IMR-90 (cell line): ENCODE measurements at regions not wholly inside any gene's neighbourhood (a gene's known extent, or its start where the extent isn't known, plus 50 kb on each side); places are given as distances from the start of the nearest gene placed in this dataset.

ENCODE experiments used
- ATAC-seq: fragments of 200-7000 bp; cut with Tn5 transposase; 2 replicates; pipeline ENCODE4 v1.9.1; 2020; ENCODE audit warnings: low read depth, mild to moderate bottlenecking, moderate library complexity
- BruUV-seq: library from RNA; stranded (reverse); fragments of 400-500 nt; replicated peaks from 2 replicates; lab custom pipeline; 2021; lab: Mats Ljungman, UMichigan
- CTCF ChIA-PET: fragments of 300-600 bp; formaldehyde crosslinking; extraction: SDS; loops from one replicate; lab custom pipeline; 2021; ENCODE audit warnings: antibody characterized with exemption; lab: Yijun Ruan, JAX
- POLR2A ChIA-PET: fragments of 300-600 bp; sonication (Branson Sonifier 250); formaldehyde crosslinking; loops from one replicate; lab custom pipeline; 2022; ENCODE audit warnings: antibody characterized with exemption; ENCODE audit not compliant: unreplicated experiment; lab: Charles Lee
- DNase-seq: peaks from one replicate; pipeline ENCODE4 v3.0.0; 2013
- H2AFZ ChIP-seq: replicated peaks from 2 replicates; pipeline ENCODE3; 2013; ENCODE audit warnings: low read length, mild to moderate bottlenecking; ENCODE audit not compliant: poor library complexity
- H2AK5ac ChIP-seq: 2 replicates; pipeline ENCODE4 v1.6.1; 2013; ENCODE audit warnings: low read depth, low read length, inconsistent platforms
- H2AK9ac ChIP-seq: replicated peaks from 2 replicates; pipeline ENCODE3; 2013; ENCODE audit warnings: mild to moderate bottlenecking, low read depth, low read length, moderate library complexity; ENCODE audit not compliant: poor library complexity
- H2BK120ac ChIP-seq: 2 replicates; pipeline ENCODE4 v1.6.1; 2013; ENCODE audit warnings: low read depth, low read length, inconsistent platforms
- H2BK15ac ChIP-seq: 3 replicates; pipeline ENCODE4 v1.6.1; 2013; ENCODE audit warnings: low read depth, low read length, inconsistent platforms
- H2BK20ac ChIP-seq: 2 replicates; pipeline ENCODE4 v1.6.1; 2013; ENCODE audit warnings: low read depth, mild to moderate bottlenecking, inconsistent platforms, low read length, moderate library complexity
- H2BK5ac ChIP-seq: 2 replicates; pipeline ENCODE4 v1.6.1; 2013; ENCODE audit warnings: mild to moderate bottlenecking, low read depth, low read length, inconsistent platforms; ENCODE audit not compliant: poor library complexity, severe bottlenecking
- H3K14ac ChIP-seq: replicated peaks from 2 replicates; pipeline ENCODE4 v1.6.1; 2013; ENCODE audit warnings: low read depth, low read length, inconsistent platforms
- H3K18ac ChIP-seq: 2 replicates; pipeline ENCODE4 v1.6.1; 2013; ENCODE audit warnings: low read depth, low read length, control low read depth
- H3K23ac ChIP-seq: 2 replicates; pipeline ENCODE4 v1.6.1; 2013; ENCODE audit warnings: low read depth, low read length, inconsistent platforms
- H3K27ac ChIP-seq: 2 replicates; pipeline ENCODE4 v1.5.1; 2013; ENCODE audit warnings: mild to moderate bottlenecking, control low read depth, low read length; ENCODE audit not compliant: insufficient read depth
- H3K27me3 ChIP-seq: 2 replicates; pipeline ENCODE4 v1.6.1; 2013; ENCODE audit warnings: low read length; ENCODE audit not compliant: control insufficient read depth, insufficient read depth
- H3K36me3 ChIP-seq: 2 replicates; pipeline ENCODE4 v1.6.1; 2013; ENCODE audit warnings: low read length, mixed read lengths; ENCODE audit not compliant: control insufficient read depth, insufficient read depth
- H3K4ac ChIP-seq: 2 replicates; pipeline ENCODE4 v1.6.1; 2013; ENCODE audit warnings: low read depth, low read length, inconsistent platforms
- H3K4me1 ChIP-seq: 2 replicates; pipeline ENCODE4 v1.6.1; 2013; ENCODE audit warnings: low read length, mixed read lengths; ENCODE audit not compliant: control insufficient read depth, insufficient read depth
- H3K4me2 ChIP-seq: 2 replicates; pipeline ENCODE4 v1.6.1; 2013; ENCODE audit warnings: low read depth, mild to moderate bottlenecking, control low read depth, low read length, moderate library complexity
- H3K4me3 ChIP-seq: 2 replicates; pipeline ENCODE4 v1.5.1; 2013; ENCODE audit warnings: low read depth, mild to moderate bottlenecking, control low read depth, low read length, moderate library complexity; ENCODE audit not compliant: insufficient read depth
- H3K56ac ChIP-seq: 2 replicates; pipeline ENCODE4 v1.6.1; 2013; ENCODE audit warnings: low read length, inconsistent platforms; ENCODE audit not compliant: insufficient read depth; ENCODE audit errors: extremely low read depth
- H3K79me1 ChIP-seq, 2 experiments: 2 replicates each; pipeline ENCODE4 v1.6.1; 2013; ENCODE audit warnings: low read length in 2 of 2, inconsistent platforms in 1 of 2, low read depth in 1 of 2
- H3K9ac ChIP-seq: 2 replicates; pipeline ENCODE4 v1.6.1; 2013; ENCODE audit warnings: low read depth, low read length, control low read depth
- H3K9me1 ChIP-seq: 2 replicates; pipeline ENCODE4 v1.6.1; 2013; ENCODE audit warnings: low read length, inconsistent platforms; ENCODE audit not compliant: insufficient read depth
- H3K9me3 ChIP-seq: 2 replicates; pipeline ENCODE4 v1.6.1; 2013; ENCODE audit warnings: low read length; ENCODE audit not compliant: control insufficient read depth, insufficient read depth
- H4K20me1 ChIP-seq: 2 replicates; pipeline ENCODE4 v1.6.1; 2013; ENCODE audit warnings: low read length, inconsistent platforms; ENCODE audit not compliant: insufficient read depth
- H4K5ac ChIP-seq: 2 replicates; pipeline ENCODE4 v1.6.1; 2013; ENCODE audit warnings: mild to moderate bottlenecking, low read depth, low read length, control low read depth
- H4K8ac ChIP-seq, 2 experiments: 2 replicates each; pipeline ENCODE4 v1.6.1; 2013; ENCODE audit warnings: low read depth in 2 of 2, low read length in 2 of 2, control low read depth in 1 of 2, inconsistent platforms in 1 of 2
- H4K91ac ChIP-seq: 2 replicates; pipeline ENCODE4 v1.6.1; 2013; ENCODE audit warnings: low read depth, low read length, inconsistent platforms; ENCODE audit not compliant: insufficient read depth
- BHLHE40 ChIP-seq: fragments of 150-350 bp; IDR thresholded peaks from 2 replicates; pipeline ENCODE4 v1.6.1; 2016; ENCODE audit warnings: mild to moderate bottlenecking, low read depth, low read length
- CEBPB ChIP-seq: IDR thresholded peaks from 2 replicates; pipeline ENCODE4 v1.6.1; 2012; ENCODE audit warnings: low read depth, low read length, improper control_type of control experiment
- CHD1 ChIP-seq: IDR thresholded peaks from 2 replicates; pipeline ENCODE4 v1.6.1; 2012; ENCODE audit warnings: low read depth, low read length, improper control_type of control experiment
- ELK1 ChIP-seq: fragments of 150-350 bp; IDR thresholded peaks from 2 replicates; pipeline ENCODE4 v1.6.1; 2016; ENCODE audit warnings: low read depth, mild to moderate bottlenecking, low read length, moderate library complexity, borderline replicate concordance
- FOS ChIP-seq: fragments of 150-350 bp; IDR thresholded peaks from 2 replicates; pipeline ENCODE4 v1.6.1; 2016; ENCODE audit warnings: low read depth, low read length
- MAFK ChIP-seq: IDR thresholded peaks from 2 replicates; pipeline ENCODE4 v1.6.1; 2012; ENCODE audit warnings: low read depth, low read length, improper control_type of control experiment
- MAZ ChIP-seq: IDR thresholded peaks from 2 replicates; pipeline ENCODE4 v1.6.1; 2012; ENCODE audit warnings: low read depth, mild to moderate bottlenecking, low read length, improper control_type of control experiment, moderate library complexity, borderline replicate concordance
- MXI1 ChIP-seq: IDR thresholded peaks from 2 replicates; pipeline ENCODE4 v1.6.1; 2012; ENCODE audit warnings: low read depth, mild to moderate bottlenecking, low read length, moderate library complexity, borderline replicate concordance
- NFE2L2 ChIP-seq: fragments of 150-350 bp; IDR thresholded peaks from 2 replicates; pipeline ENCODE4 v1.6.1; 2016; ENCODE audit warnings: low read depth, mild to moderate bottlenecking, low read length
- POLR2A ChIP-seq: IDR thresholded peaks from 2 replicates; pipeline ENCODE4 v1.6.1; 2012; ENCODE audit warnings: mild to moderate bottlenecking, low read depth, low read length
- RAD21 ChIP-seq: IDR thresholded peaks from 2 replicates; pipeline ENCODE4 v1.6.1; 2012; ENCODE audit warnings: low read length, improper control_type of control experiment
- RCOR1 ChIP-seq: IDR thresholded peaks from 2 replicates; pipeline ENCODE4 v1.6.1; 2012; ENCODE audit warnings: mild to moderate bottlenecking, low read length, improper control_type of control experiment; ENCODE audit not compliant: insufficient replicate concordance
- RFX5 ChIP-seq: IDR thresholded peaks from 2 replicates; pipeline ENCODE4 v1.8.0; 2012; ENCODE audit warnings: low read depth, mild to moderate bottlenecking, low read length, moderate library complexity
- SMC3 ChIP-seq: fragments of 150-350 bp; IDR thresholded peaks from 2 replicates; pipeline ENCODE4 v1.6.1; 2016; ENCODE audit warnings: low read depth, mild to moderate bottlenecking, antibody characterized with exemption, low read length, moderate library complexity
- USF2 ChIP-seq: fragments of 150-350 bp; IDR thresholded peaks from 2 replicates; pipeline ENCODE4 v1.6.1; 2017; ENCODE audit warnings: mild to moderate bottlenecking, antibody characterized with exemption, low read length, low read depth
- dilution Hi-C: fragments of 300-500 bp; cut with HindIII; formaldehyde crosslinking; loops from one replicate; pipeline ENCODE4 v1.14.3; 2018; ENCODE audit warnings: low sequenced_read_pairs; ENCODE audit not compliant: unreplicated experiment
- in situ Hi-C: fragments of 300-500 bp; cut with MboI; formaldehyde crosslinking; loops from 3 replicates; pipeline ENCODE4 v1.14.3; 2019; ENCODE audit warnings: low sequenced_read_pairs, inconsistent platforms, mixed read lengths
- intact Hi-C: fragments of 100-400 bp; cut with micrococcal nuclease; formaldehyde crosslinking; loops from 2 replicates; pipeline ENCODE4 v1.10.0; 2022
- TF ChIP-seq, protein P1 (sequence below): conservative IDR thresholded peaks from 2 replicates; pipeline ENCODE4 v1.5.1; 2012; ENCODE audit warnings: mild to moderate bottlenecking, low read depth, low read length, improper control_type of control experiment

GRCh38 chr10:64501807-64502206 is 980.6 kb downstream of the REEP3 start:
- no peak for DNase-seq
- Histone ChIP-seq H3K27ac (no peak overlapping the region), H2BK5ac (no peak overlapping the region), H3K56ac (no peak overlapping the region), H3K4me1 (no peaks in the 10 kb centered on the region), H3K4me3 (no peak overlapping the region), H4K91ac (no peak overlapping the region), H2BK120ac (no peak overlapping the region), H4K5ac (no peak overlapping the region), H3K79me1 (no peaks in the 10 kb centered on the region), H3K4me2 (no peak overlapping the region), H2BK20ac (no peak overlapping the region), H3K36me3 (no peaks in the 10 kb centered on the region), H3K27me3 (no peaks in the 10 kb centered on the region), H3K9me3 (no peaks in the 10 kb centered on the region), H3K4ac (no peak overlapping the region), H3K14ac (no peak overlapping the region), H3K18ac (no peak overlapping the region), H2AFZ (no peak overlapping the region), H3K9ac (no peak overlapping the region), H4K8ac (no peak overlapping the region), H2BK15ac (no peak overlapping the region), H4K20me1 (no peaks in the 10 kb centered on the region), H2AK5ac (no peak overlapping the region), H2AK9ac (no peak overlapping the region), H3K23ac (no peak overlapping the region), H3K9me1 (no peaks in the 10 kb centered on the region)
- no TSS peak for BruUV-seq
- POLR2A ChIA-PET: no interaction called here
- intact Hi-C loops: no loop called here
- TF ChIP-seq MAZ: no peak
- no peak for TF ChIP-seq FOS
- no peak for TF ChIP-seq RAD21
- TF ChIP-seq MXI1: no peak
- no peak for TF ChIP-seq RFX5
- no peak for TF ChIP-seq MAFK
- TF ChIP-seq POLR2A: no peak
- TF ChIP-seq, protein P1, sequence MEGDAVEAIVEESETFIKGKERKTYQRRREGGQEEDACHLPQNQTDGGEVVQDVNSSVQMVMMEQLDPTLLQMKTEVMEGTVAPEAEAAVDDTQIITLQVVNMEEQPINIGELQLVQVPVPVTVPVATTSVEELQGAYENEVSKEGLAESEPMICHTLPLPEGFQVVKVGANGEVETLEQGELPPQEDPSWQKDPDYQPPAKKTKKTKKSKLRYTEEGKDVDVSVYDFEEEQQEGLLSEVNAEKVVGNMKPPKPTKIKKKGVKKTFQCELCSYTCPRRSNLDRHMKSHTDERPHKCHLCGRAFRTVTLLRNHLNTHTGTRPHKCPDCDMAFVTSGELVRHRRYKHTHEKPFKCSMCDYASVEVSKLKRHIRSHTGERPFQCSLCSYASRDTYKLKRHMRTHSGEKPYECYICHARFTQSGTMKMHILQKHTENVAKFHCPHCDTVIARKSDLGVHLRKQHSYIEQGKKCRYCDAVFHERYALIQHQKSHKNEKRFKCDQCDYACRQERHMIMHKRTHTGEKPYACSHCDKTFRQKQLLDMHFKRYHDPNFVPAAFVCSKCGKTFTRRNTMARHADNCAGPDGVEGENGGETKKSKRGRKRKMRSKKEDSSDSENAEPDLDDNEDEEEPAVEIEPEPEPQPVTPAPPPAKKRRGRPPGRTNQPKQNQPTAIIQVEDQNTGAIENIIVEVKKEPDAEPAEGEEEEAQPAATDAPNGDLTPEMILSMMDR: no peak
- no peak for TF ChIP-seq NFE2L2
- no peak for TF ChIP-seq CHD1
- TF ChIP-seq CEBPB: no peak
- no peak for TF ChIP-seq RCOR1
- TF ChIP-seq ELK1: no peak
- no peak for TF ChIP-seq SMC3
- TF ChIP-seq USF2: no peak
- no peak for TF ChIP-seq BHLHE40
- CTCF ChIA-PET: no interaction called here
- in situ Hi-C loops: no loop called here
- no peak for ATAC-seq
- dilution Hi-C loops: no loop called here
